Stimulated activated CD4-positive, alpha-beta T cell treated with anti-CD3 and anti-CD28 coated beads, Interleukin-4, amount 100 ng/mL, for 4 hours (primary cell): ENCODE measurements at regions not wholly inside any gene's neighbourhood (a gene's known extent, or its start where the extent isn't known, plus 50 kb on each side); places are given as distances from the start of the nearest gene placed in this dataset.
"Not testable (repeated sequence)": the region's sequence is repeated elsewhere in the genome, so short reads cannot be mapped to it uniquely, and the experiment has no call there.

ENCODE experiments used
- DNase-seq, 2 experiments: peaks; one replicate each; pipeline ENCODE4 v3.0.0-alpha.2; 2020

DNA sequence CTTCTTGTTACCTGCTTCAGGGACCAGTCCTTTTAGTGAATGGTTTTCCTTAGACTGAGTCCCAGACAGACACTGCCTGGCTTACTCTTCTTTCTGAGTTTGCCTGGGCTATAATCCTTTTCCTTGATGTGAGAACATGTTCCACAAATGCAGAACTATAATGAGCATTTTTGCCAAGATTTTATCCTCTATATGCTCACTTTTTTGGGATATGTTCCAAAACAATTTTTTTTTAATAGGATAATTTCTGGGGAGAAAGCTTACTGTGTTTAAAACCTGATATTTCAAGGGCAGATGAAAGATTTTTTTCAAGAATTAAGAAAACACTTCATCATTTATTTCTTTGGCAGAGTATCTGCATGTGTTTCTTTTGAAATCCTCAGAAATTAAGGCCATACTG is 110.0 kb upstream of the TENM4 start:
- DNase-seq: no peak

DNA sequence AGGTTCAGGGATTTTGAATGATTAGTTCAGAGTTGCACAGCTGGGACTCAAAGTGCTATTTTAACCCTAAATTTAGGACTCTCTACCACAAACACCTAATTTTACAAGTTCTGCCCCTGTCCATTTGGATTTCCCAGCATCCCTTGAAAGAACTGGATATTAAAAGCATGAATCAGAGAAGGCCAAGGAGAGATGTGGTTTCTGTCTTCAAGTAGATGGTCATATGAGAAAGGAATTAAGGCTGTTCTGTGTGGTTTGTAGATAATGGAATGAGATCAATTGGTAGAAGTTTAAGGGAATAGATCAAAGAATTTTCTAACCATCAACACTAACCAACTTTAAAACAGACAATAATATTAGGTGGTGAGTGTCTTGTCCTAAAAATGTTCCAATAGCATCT is 106.4 kb upstream of the TENM4 start:
- DNase-seq: no peak

GRCh38 chr11:79546351-79546750 is 105.5 kb upstream of the TENM4 start:
- no peak for DNase-seq

DNA sequence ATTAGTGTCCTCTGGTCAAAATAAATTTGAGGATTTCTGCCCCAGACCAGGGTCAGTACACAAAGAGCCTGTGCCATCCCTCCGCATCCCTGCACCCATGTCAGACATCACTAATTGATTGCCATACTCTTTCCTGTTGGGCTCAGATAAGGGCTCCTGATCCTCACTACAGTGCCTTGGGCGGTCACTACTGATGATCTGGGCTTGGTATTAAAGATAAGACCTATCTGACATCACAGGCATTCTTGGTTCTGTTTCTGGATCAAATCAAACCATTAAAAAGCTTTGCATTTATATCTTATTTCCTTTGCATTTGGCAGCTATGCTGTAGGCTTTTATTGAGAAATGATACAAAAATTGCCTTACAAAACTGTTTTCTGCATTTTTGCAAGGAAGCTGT is 103.5 kb upstream of the TENM4 start:
- no peak for DNase-seq

- DNase-seq: no peak
These were observed 102.3 kb upstream of the TENM4 start for GRCh38 chr11:79543101-79543500.

DNA sequence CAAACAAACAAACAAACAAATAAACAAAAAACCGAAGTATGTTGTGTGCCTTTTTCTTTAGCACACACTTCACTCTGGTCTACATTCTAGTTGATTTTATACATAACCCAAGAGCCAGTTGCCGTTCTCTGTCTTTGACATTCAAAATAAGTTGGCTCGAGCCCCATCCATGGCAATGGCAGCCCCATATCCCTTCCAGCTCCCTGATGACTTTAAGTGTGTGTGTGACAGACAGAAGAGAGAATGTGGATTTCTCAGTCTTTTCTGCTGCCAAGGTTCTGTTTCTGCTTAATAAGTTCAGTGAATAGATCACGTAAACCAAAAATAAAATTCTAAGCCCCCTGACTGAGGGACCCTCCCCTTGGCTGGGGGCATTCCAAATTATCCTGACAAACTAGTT is 100.6 kb upstream of the TENM4 start:
- DNase-seq: no peak

DNA sequence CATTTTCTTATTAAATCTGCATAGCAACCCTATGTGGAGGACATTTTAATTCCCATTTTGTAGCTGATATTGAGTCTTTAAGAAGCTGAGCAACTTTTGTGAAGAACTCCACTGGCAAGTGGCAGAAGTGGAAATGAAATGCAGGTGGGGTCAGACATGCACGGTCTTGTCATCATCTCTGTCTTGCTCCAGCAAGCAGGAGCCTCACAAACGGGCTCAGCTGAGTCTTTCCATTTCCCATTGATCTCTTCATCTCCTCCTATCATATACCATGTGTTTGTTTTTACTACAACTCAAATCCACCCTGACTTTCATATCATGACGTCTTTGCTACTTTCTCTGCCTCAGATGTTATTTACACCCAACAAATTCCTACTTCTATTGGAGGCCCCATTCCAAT is 97.9 kb upstream of the TENM4 start:
- no peak for DNase-seq

DNA sequence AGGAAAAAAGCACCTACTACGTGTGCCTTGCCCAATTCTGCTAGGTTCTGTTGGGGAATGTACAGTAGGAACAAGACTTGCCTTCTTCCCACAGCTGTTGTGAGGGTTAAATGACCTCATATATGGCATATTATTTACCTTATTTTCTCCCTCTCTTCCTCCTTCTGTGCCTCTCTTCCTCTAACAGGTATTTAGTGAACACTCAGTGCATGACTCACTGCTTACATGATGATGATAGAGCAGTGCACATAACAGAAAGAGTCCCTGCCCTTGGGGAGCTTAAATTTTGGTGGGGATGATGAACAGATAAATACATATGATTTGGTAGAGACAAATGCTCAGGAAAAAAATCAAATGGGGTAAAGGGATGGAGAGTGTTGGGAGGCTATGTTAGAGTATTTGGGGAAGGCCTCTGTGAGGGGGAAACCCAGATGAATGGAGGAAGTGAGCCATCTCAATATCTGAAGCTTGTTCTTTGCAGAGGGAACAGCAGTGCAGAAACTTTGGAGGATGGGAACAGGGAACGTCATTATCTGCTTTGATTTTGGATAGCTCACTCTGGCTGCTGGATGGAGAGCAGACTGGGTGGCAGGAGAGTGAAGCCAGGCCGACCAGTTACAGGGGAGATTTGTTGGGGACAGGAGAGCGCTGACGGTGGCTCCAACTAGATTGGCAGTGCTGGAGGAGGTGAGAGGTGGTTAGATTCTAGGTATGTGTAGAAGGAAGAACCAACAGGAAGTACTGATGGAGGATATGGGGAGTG is 95.5 kb upstream of the TENM4 start:
- no peak for DNase-seq

DNA sequence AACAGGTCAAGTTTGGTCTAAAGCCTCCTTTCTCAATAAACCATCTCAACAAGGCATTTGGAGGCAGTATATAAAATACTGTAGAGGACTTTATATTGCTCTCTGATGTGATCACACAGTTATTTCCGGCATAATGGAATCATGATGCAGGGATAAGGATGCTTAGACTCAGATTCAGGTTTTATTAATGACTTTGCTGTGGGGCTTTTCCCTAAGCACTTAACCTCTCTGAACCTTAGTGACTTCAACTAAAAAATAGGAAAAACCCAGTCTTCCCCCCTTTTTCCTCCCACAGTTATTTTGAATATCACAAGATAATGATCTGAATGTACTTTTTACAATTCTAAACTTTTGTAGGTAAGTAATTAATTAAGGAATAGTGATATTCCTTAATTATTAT is 94.8 kb upstream of the TENM4 start:
- no peak for DNase-seq

GRCh38 chr11:79525257-79525656 is 84.4 kb upstream of the TENM4 start:
- DNase-seq: no peak

DNA sequence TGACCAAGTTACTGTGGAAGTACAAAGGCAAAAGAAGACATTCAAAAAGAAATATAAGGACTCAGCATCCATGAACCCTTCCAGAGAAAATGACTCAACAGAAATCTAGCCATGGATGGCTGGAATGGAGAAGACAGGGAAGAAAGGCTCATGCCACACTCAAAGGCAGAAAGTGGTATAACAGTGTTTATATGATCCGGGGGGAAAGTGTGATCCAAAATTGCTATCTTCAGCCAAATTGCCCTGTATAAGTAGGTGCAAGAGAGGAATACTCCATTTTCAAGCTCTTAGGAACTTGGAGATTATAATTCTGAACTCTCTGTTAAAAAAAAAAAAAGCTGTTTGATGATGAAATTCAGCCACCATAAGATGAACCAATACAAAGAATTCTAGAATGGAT is 81.8 kb upstream of the TENM4 start:
- no peak for DNase-seq

DNA sequence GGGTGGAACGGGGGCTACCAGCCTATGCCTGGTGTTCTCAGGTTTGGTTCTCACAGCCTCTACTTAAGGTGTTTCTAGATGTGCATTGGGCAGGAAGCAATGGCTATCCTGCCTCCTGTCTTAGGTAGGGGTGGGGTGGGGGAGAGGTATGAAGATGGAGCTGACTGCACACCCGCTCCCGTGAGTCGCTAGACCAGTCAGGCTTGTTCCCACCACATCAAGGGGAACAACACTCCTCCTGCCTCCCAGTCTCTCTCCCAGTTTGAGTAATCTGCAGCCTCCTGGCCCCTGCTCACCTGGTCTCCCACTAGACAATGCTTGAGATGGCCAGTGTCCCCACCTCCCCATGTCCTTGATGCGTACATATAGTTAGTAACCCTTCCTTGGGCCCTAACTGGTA is 79.3 kb upstream of the TENM4 start:
- DNase-seq: no peak

- DNase-seq: no peak
These were observed 75.0 kb upstream of the TENM4 start for GRCh38 chr11:79515781-79516180.

DNA sequence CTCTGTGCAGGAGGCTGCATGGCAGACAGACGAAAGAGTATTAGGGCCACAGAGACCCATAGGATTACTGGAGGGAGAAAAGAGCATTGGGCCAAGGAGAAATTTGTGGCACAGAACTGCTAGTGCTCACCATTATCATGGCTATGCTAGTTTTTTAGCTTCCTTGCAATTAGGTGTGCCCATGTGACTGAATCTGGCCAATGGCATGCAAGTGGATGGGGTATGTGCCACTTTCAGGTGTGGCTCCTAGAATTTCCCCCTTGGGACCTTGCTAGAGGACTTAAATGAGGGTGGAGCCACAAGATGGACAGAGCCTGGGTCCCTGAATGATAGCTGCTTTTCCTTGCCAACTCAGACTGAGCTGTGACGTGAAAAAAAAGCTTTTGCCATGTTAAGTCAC is 73.9 kb upstream of the TENM4 start:
- no peak for DNase-seq

GRCh38 chr11:79514290-79514689 is 73.5 kb upstream of the TENM4 start:
- DNase-seq: no peak

GRCh38 chr11:79512706-79513469 is 72.1 kb upstream of the TENM4 start:
- no peak for DNase-seq

DNA sequence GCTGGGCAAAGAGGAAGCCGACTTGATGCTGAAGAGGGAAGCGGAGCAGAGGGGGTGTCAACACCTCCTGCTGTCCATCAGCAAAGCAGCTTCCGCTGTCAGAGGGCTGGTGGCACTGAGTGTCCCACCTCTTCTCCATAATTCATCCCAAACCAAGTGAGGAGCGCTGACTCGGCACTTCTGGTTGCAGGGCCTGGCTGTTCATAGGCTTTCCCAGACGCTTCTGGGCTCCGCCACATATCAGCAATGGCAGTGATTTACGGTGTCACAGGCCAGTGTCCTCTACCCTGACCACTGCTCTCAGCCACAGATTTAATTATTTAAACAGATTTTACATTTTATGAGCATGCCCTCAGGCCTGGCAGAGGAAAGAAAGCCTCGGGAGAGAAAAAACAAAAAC is 70.1 kb upstream of the TENM4 start:
- no peak for DNase-seq

GRCh38 chr11:79508461-79508860 is 67.6 kb upstream of the TENM4 start:
- DNase-seq: no peak

- no peak for DNase-seq
These were observed 66.9 kb upstream of the TENM4 start for GRCh38 chr11:79507706-79508105.

GRCh38 chr11:79506734-79507344 is 66.0 kb upstream of the TENM4 start:
- no peak for DNase-seq

DNA sequence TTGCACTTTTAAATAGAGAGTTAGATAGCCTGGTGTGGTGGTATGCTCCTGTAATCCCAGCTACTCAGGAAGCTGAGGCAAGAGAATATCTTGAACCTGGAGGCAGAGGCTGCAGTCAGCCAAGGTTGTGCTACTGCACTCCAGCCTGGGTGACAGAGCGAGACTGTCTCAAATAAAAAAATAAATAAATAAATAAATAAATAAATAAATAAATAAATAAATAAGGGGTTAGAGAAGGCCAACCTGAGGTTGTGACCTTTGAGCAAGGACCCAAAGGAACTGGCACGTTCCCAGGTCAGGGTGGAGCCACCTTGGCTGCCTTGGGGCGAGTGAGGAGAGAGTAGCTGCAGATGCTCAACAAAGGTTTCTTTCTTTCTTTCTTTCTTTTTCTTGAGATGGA is 65.3 kb upstream of the TENM4 start:
- no peak for DNase-seq

DNA sequence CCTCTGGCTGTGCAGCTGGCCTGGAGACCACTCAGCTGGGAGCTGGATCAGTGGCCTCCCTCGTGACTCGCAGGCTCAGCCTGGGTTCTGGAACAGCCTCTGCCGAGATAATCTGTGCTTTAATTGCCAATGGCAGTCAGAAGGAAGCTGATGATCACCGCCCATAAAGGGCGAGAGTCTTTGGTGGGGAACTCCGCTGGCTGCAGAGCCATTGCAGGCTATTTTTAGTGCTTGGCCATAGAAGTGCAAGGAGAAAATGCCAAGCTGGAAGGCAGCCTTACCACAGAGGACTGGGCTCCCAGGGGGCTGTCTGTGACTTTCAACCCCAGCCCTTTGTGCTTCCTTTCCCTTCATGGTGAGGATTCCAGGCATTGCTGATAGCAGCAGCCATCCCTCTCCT is 62.2 kb upstream of the TENM4 start:
- no peak for DNase-seq

DNA sequence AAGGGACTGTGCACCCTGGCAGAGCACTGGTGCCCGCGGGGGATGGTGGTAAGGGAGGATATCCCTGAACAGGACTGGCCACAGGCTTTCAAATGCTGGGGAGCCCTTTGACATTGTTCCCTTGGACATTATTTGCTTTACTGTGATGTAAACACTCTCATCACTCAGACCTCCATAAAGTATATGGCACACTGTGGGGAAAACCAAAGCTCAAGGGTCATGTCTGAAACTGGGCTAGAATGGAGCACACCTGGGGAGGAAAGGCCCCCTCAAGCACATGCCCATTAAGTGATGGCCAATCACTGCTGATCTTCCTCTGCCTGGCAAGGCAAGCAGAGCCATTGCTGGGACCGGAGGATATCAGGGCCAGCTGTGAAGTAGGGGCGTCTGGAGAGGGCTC is 60.9 kb upstream of the TENM4 start:
- DNase-seq: no peak

DNA sequence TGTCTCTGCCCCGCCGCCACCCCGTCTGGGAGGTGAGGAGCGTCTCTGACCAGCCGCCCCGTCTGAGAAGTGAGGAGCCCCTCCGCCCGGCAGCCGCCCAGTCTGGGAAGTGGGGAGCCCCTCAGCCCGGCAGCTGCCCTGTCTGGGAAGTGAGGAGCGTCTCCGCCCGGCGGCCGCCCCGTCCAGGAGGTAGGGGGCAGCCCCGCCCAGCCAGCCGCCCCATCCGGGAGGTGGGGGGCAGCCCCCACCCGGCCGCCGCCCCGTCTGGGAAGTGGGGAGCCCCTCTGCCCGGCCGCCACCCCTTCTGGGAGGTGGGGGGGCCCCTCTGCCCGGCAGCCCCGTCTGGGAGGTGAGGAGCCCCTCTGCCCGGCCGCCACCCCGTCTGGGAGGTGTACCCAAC is 59.1 kb upstream of the TENM4 start:
- not testable (repeated sequence) for DNase-seq
